ENCODE measurements at regions not wholly inside any gene's neighbourhood (a gene's known extent, or its start where the extent isn't known, plus 50 kb on each side); places are given as distances from the start of the nearest gene placed in this dataset.

- H3K4me3 ChIP-seq (ENCODE audit: severe bottlenecking), result no peak overlapping the region
- DNase-seq (ENCODE audit: low spot score) (no peak), ATAC-seq (ENCODE audit: low read depth) (no peak)
- no peak overlapping the region for H3K27ac ChIP-seq (ENCODE audit: poor library complexity, severe bottlenecking)
- no peaks in the 10 kb centered on the region for H3K27me3 ChIP-seq (ENCODE audit: insufficient read depth, poor library complexity, severe bottlenecking)
- no peaks in the 10 kb centered on the region for H3K4me1 ChIP-seq (ENCODE audit: insufficient read depth, poor library complexity, severe bottlenecking)
- TF ChIP-seq CTCF (IDR thresholded peaks at IDR 0.05; ENCODE audit: poor library complexity, severe bottlenecking), result no peak
- no peaks in the 10 kb centered on the region for H3K9me3 ChIP-seq (ENCODE audit: severe bottlenecking)
- no peaks in the 10 kb centered on the region for H3K36me3 ChIP-seq (ENCODE audit: low read depth)
Observed at GRCh38 chr2:16166327-16166981, 226.1 kb downstream of the MYCN start.

- Histone ChIP-seq H3K4me1 (ENCODE audit: insufficient read depth, poor library complexity, severe bottlenecking) (no peaks in the 10 kb centered on the region), H3K36me3 (ENCODE audit: low read depth) (no peaks in the 10 kb centered on the region), H3K27me3 (ENCODE audit: insufficient read depth, poor library complexity, severe bottlenecking) (no peaks in the 10 kb centered on the region), H3K9me3 (ENCODE audit: severe bottlenecking) (no peaks in the 10 kb centered on the region), H3K4me3 (ENCODE audit: severe bottlenecking) (no peak overlapping the region), H3K27ac (ENCODE audit: poor library complexity, severe bottlenecking) (no peak overlapping the region)
- no peak for ATAC-seq (ENCODE audit: low read depth)
- no peak for TF ChIP-seq CTCF (IDR thresholded peaks at IDR 0.05; ENCODE audit: poor library complexity, severe bottlenecking)
- no peak for DNase-seq (ENCODE audit: low spot score)
Observed at GRCh38 chr2:16165518-16166326, 225.4 kb downstream of the MYCN start.

- Histone ChIP-seq H3K27me3 (ENCODE audit: insufficient read depth, poor library complexity, severe bottlenecking) (no peaks in the 10 kb centered on the region), H3K27ac (ENCODE audit: poor library complexity, severe bottlenecking) (no peak overlapping the region), H3K9me3 (ENCODE audit: severe bottlenecking) (no peaks in the 10 kb centered on the region), H3K4me3 (ENCODE audit: severe bottlenecking) (no peak overlapping the region), H3K4me1 (ENCODE audit: insufficient read depth, poor library complexity, severe bottlenecking) (no peaks in the 10 kb centered on the region), H3K36me3 (ENCODE audit: low read depth) (no peaks in the 10 kb centered on the region)
- no peak for DNase-seq (ENCODE audit: low spot score)
- no peak for ATAC-seq (ENCODE audit: low read depth)
- TF ChIP-seq CTCF (IDR thresholded peaks at IDR 0.05; ENCODE audit: poor library complexity, severe bottlenecking), result no peak
Observed at GRCh38 chr2:16162491-16163040, 222.2 kb downstream of the MYCN start.

GRCh38 chr2:16161768-16162490 is 221.6 kb downstream of the MYCN start:
- no peak for ATAC-seq (ENCODE audit: low read depth)
- no peak for DNase-seq (ENCODE audit: low spot score)
- no peak overlapping the region for H3K4me3 ChIP-seq (ENCODE audit: severe bottlenecking)
- no peak for TF ChIP-seq CTCF (IDR thresholded peaks at IDR 0.05; ENCODE audit: poor library complexity, severe bottlenecking)
- no peaks in the 10 kb centered on the region for H3K4me1 ChIP-seq (ENCODE audit: insufficient read depth, poor library complexity, severe bottlenecking)
- no peaks in the 10 kb centered on the region for H3K9me3 ChIP-seq (ENCODE audit: severe bottlenecking)
- no peaks in the 10 kb centered on the region for H3K36me3 ChIP-seq (ENCODE audit: low read depth)
- no peaks in the 10 kb centered on the region for H3K27me3 ChIP-seq (ENCODE audit: insufficient read depth, poor library complexity, severe bottlenecking)
- no peak overlapping the region for H3K27ac ChIP-seq (ENCODE audit: poor library complexity, severe bottlenecking)

Measured in RWPE2 (cell line).